B cell (primary cell): ENCODE measurements at regions not wholly inside any gene's neighbourhood (a gene's known extent, or its start where the extent isn't known, plus 50 kb on each side); places are given as distances from the start of the nearest gene placed in this dataset.

Experiments used
- ATAC-seq: fragments of 200-7000 bp; cut with Tn5 transposase; one replicate; pipeline ENCODE4 v1.10.0; 2021; ENCODE audit warnings: low read depth, mild to moderate bottlenecking, moderate number of reproducible peaks, moderate library complexity
- CTCF ChIA-PET: fragments of 350-600 bp; sonication (Branson Sonifier 250); formaldehyde crosslinking; loops from one replicate; lab custom pipeline; 2021; ENCODE audit warnings: antibody characterized with exemption, inconsistent platforms; lab: Charles Lee
- POLR2A ChIA-PET: fragments of 350-600 bp; sonication (Branson Sonifier 250); formaldehyde crosslinking; loops from one replicate; lab custom pipeline; 2021; ENCODE audit warnings: antibody characterized with exemption; lab: Charles Lee
- DNase-seq: peaks from one replicate; pipeline ENCODE4 v3.0.0; 2013
- H2AFZ ChIP-seq: 2 replicates; pipeline ENCODE4 v1.6.1; 2012; ENCODE audit warnings: mild to moderate bottlenecking, low read depth, low read length; ENCODE audit not compliant: insufficient read depth, poor library complexity, severe bottlenecking
- H3K27ac ChIP-seq, 2 donors: 1 replicate in 1 of 2; 2 replicates in 1 of 2; pipeline ENCODE4 v1.5.1; 2012 to 2013; ENCODE audit warnings: low read length in 2 of 2, mild to moderate bottlenecking in 2 of 2, moderate library complexity in 1 of 2
- H3K27me3 ChIP-seq, 4 experiments: fragments of 200-600 bp in 1 of 4; sonication (generic) in 1 of 4; replicated peaks in 1 of 4; 1 replicate in 2 of 4; 2 replicates in 2 of 4; pipeline versions ENCODE4 v1.6.1 to v1.7.0; 2013 to 2016; ENCODE audit warnings: low read length in 3 of 4, mild to moderate bottlenecking in 2 of 4, mixed read lengths in 1 of 4, moderate library complexity in 1 of 4; ENCODE audit not compliant: insufficient read depth in 4 of 4, control insufficient read depth in 3 of 4; ENCODE audit errors: control extremely low read depth in 1 of 4
- H3K36me3 ChIP-seq, 2 experiments: replicated peaks in 1 of 2; 1 replicate in 1 of 2; 2 replicates in 1 of 2; pipeline versions ENCODE4 v1.6.1 to v1.7.1; 2013; ENCODE audit warnings: low read length in 1 of 2; ENCODE audit not compliant: insufficient read depth in 2 of 2, control insufficient read depth in 1 of 2; ENCODE audit errors: control extremely low read depth in 1 of 2, extremely low read depth in 1 of 2
- H3K4me1 ChIP-seq, 2 donors: fragments of 200-600 bp in 1 of 2; sonication (generic) in 1 of 2; 1 replicate in 1 of 2; 2 replicates in 1 of 2; pipeline versions ENCODE4 v1.5.1 to v1.6.1; 2013 to 2017; ENCODE audit warnings: low read length in 2 of 2; ENCODE audit not compliant: control insufficient read depth in 2 of 2, insufficient read depth in 2 of 2
- H3K4me2 ChIP-seq: replicated peaks from 2 replicates; pipeline ENCODE3; 2012; ENCODE audit warnings: mild to moderate bottlenecking, low read depth, low read length; ENCODE audit not compliant: poor library complexity, severe bottlenecking
- H3K4me3 ChIP-seq, 5 experiments: fragments of 200-600 bp in 1 of 5; sonication (generic) in 1 of 5; 1 replicate in 3 of 5; 2 replicates in 2 of 5; pipeline versions ENCODE4 v1.5.1 to v1.7.0; 2011 to 2016; ENCODE audit warnings: low read length in 4 of 5, mild to moderate bottlenecking in 4 of 5, low read depth in 2 of 5, control low read depth in 1 of 5, moderate library complexity in 1 of 5; ENCODE audit not compliant: insufficient read depth in 1 of 5; ENCODE audit errors: control extremely low read depth in 1 of 5, extremely low read depth in 1 of 5
- H3K79me2 ChIP-seq: fragments of 200-600 bp; sonication (generic); one replicate; pipeline ENCODE4 v1.6.0; 2016; ENCODE audit warnings: low read length; ENCODE audit not compliant: control insufficient read depth, insufficient read depth
- H3K9ac ChIP-seq: fragments of 200-600 bp; sonication (generic); 2 replicates; pipeline ENCODE4 v1.6.1; 2017; ENCODE audit warnings: mild to moderate bottlenecking, low read length, moderate library complexity
- H3K9me3 ChIP-seq, 3 donors: one replicate each; pipeline versions ENCODE4 v1.6.1 to v1.7.1; 2013; ENCODE audit warnings: low read length in 2 of 3; ENCODE audit not compliant: control insufficient read depth in 2 of 3, insufficient read depth in 1 of 3; ENCODE audit errors: control extremely low read depth in 1 of 3
- H4K20me1 ChIP-seq: 2 replicates; pipeline ENCODE4 v1.6.0; 2012; ENCODE audit warnings: mild to moderate bottlenecking, low read length; ENCODE audit not compliant: insufficient read depth, control insufficient read depth, poor library complexity, severe bottlenecking
- H3K27ac Mint-ChIP-seq: one replicate; pipeline ENCODE4 v1.8.0; 2021; ENCODE audit warnings: mixed read lengths
- H3K27me3 Mint-ChIP-seq: one replicate; pipeline ENCODE4 v1.8.0; 2021; ENCODE audit warnings: mixed read lengths
- H3K4me1 Mint-ChIP-seq: one replicate; pipeline ENCODE4 v1.8.0; 2021; ENCODE audit warnings: mixed read lengths
- H3K4me3 Mint-ChIP-seq: one replicate; pipeline ENCODE4 v1.8.0; 2021; ENCODE audit warnings: mixed read lengths
- H3K9me3 Mint-ChIP-seq: one replicate; pipeline ENCODE4 v1.8.0; 2022; ENCODE audit warnings: mixed read lengths; ENCODE audit not compliant: insufficient read depth
- CTCF ChIP-seq: fragments of 200-600 bp; IDR thresholded peaks from one replicate; pipeline ENCODE4 v1.8.0; 2022; ENCODE audit warnings: antibody characterized with exemption, mild to moderate bottlenecking
- EZH2 ChIP-seq: IDR thresholded peaks from 2 replicates; pipeline ENCODE4 v1.6.1; 2012; ENCODE audit warnings: borderline replicate concordance, low read depth, mild to moderate bottlenecking, moderate library complexity, low read length; ENCODE audit not compliant: insufficient read depth, poor library complexity, severe bottlenecking
- WGBS: methylation state at CpG from one replicate; pipeline ENCODE4 v1.1.5; 2013; ENCODE audit warnings: missing lambda C conversion rate; ENCODE audit not compliant: insufficient coverage; 5-methylcytosine and 5-hydroxymethylcytosine counted together
- intact Hi-C: fragments of 100-400 bp; cut with micrococcal nuclease; formaldehyde crosslinking; loops from one replicate; pipeline ENCODE4 v1.10.0; 2022

- POLR2A ChIA-PET = no interaction called here
- no peak overlapping the region for H3K27ac Mint-ChIP-seq
- no peaks in the 10 kb centered on the region for H3K27me3 ChIP-seq
These were observed 413.6 kb downstream of the ENC1 start for GRCh38 chr5:74226716-74227485.

More at GRCh38 chr5:74226716-74227485, 413.6 kb downstream of the ENC1 start:
- Histone ChIP-seq H2AFZ (no peak overlapping the region), H3K27ac (no peak overlapping the region), H4K20me1 (no peaks in the 10 kb centered on the region), H3K9me3 (peaks cover 0 to 6% (median 0%) of the 10 kb centered on the region in 3 donors), H3K4me2 (no peak overlapping the region), H3K36me3 (no peaks in the 10 kb centered on the region), H3K4me1 (no peaks in the 10 kb centered on the region), H3K4me3 (no peak overlapping the region), H3K9ac (no peak overlapping the region), H3K79me2 (no peaks in the 10 kb centered on the region)
- CTCF ChIA-PET = no interaction called here
- no peaks in the 10 kb centered on the region for H3K4me1 Mint-ChIP-seq
- no peak for TF ChIP-seq EZH2
- no peak for TF ChIP-seq CTCF
- intact Hi-C loops = no loop called here
- WGBS = 58% methylated on average over 3 of the region's 4 CpGs
- ATAC-seq (no peak), DNase-seq (no peak)
- no peaks in the 10 kb centered on the region for H3K9me3 Mint-ChIP-seq
- H3K4me3 Mint-ChIP-seq = no peak overlapping the region
- H3K27me3 Mint-ChIP-seq = peaks cover 24% of the 10 kb centered on the region
